H9 (cell line): ENCODE measurements at regions not wholly inside any gene's neighbourhood (a gene's known extent, or its start where the extent isn't known, plus 50 kb on each side); places are given as distances from the start of the nearest gene placed in this dataset.

Source experiments
- DNase-seq: peaks from one replicate; pipeline ENCODE4 v3.0.0-alpha.2; 2017
- H2AFZ ChIP-seq: one replicate; pipeline ENCODE4 v1.6.1; 2013; ENCODE audit warnings: mild to moderate bottlenecking, low read length, control low read depth, moderate library complexity
- H2AK5ac ChIP-seq: 2 replicates; pipeline ENCODE4 v1.6.1; 2013; ENCODE audit warnings: low read length, control low read depth, mixed read lengths; ENCODE audit not compliant: insufficient read length
- H2BK120ac ChIP-seq: one replicate; pipeline ENCODE4 v1.6.1; 2013; ENCODE audit warnings: low read depth, mild to moderate bottlenecking, low read length, control low read depth, inconsistent platforms; ENCODE audit not compliant: poor library complexity, severe bottlenecking
- H2BK12ac ChIP-seq: 2 replicates; pipeline ENCODE4 v1.6.1; 2013; ENCODE audit warnings: low read length, control low read depth, mixed read lengths, low read depth; ENCODE audit not compliant: insufficient read length
- H2BK15ac ChIP-seq: 2 replicates; pipeline ENCODE4 v1.6.1; 2013; ENCODE audit warnings: low read depth, low read length, control low read depth
- H2BK20ac ChIP-seq: one replicate; pipeline ENCODE4 v1.6.1; 2013; ENCODE audit warnings: low read depth, mild to moderate bottlenecking, low read length, control low read depth, inconsistent platforms; ENCODE audit not compliant: poor library complexity, severe bottlenecking
- H2BK5ac ChIP-seq: 2 replicates; pipeline ENCODE4 v1.6.1; 2013; ENCODE audit warnings: low read length, control low read depth, mixed read lengths; ENCODE audit not compliant: insufficient read length
- H3K14ac ChIP-seq: 2 replicates; pipeline ENCODE4 v1.6.1; 2013; ENCODE audit warnings: low read length, control low read depth; ENCODE audit not compliant: insufficient read depth
- H3K18ac ChIP-seq: 2 replicates; pipeline ENCODE4 v1.6.1; 2013; ENCODE audit warnings: low read depth, mild to moderate bottlenecking, mixed read lengths, low read length, control low read depth; ENCODE audit not compliant: insufficient read length
- H3K23ac ChIP-seq: 2 replicates; pipeline ENCODE4 v1.6.1; 2013; ENCODE audit warnings: low read length, control low read depth, mixed read lengths, low read depth; ENCODE audit not compliant: insufficient read length
- H3K23me2 ChIP-seq: 2 replicates; pipeline ENCODE4 v1.6.1; 2013; ENCODE audit warnings: low read depth, mild to moderate bottlenecking, mixed read lengths, low read length, control low read depth; ENCODE audit not compliant: insufficient read length, poor library complexity, severe bottlenecking
- H3K27ac ChIP-seq: 2 replicates; pipeline ENCODE4 v1.5.1; 2013; ENCODE audit warnings: low read length, control low read depth, mixed read lengths, low read depth; ENCODE audit not compliant: insufficient read length
- H3K27me3 ChIP-seq: 2 replicates; pipeline ENCODE4 v1.6.1; 2013; ENCODE audit warnings: low read length, control low read depth, inconsistent platforms; ENCODE audit not compliant: insufficient read depth
- H3K4ac ChIP-seq: 2 replicates; pipeline ENCODE4 v1.6.1; 2013; ENCODE audit warnings: low read depth, mild to moderate bottlenecking, control low read depth, inconsistent platforms, low read length, moderate library complexity
- H3K4me1 ChIP-seq: 2 replicates; pipeline ENCODE4 v1.6.1; 2013; ENCODE audit warnings: low read length, control low read depth, inconsistent platforms; ENCODE audit not compliant: insufficient read depth
- H3K4me2 ChIP-seq: 2 replicates; pipeline ENCODE4 v1.6.1; 2013; ENCODE audit warnings: low read length, control low read depth, mixed read lengths; ENCODE audit not compliant: insufficient read length, insufficient read depth
- H3K56ac ChIP-seq: 2 replicates; pipeline ENCODE4 v1.6.1; 2013; ENCODE audit warnings: low read depth, mild to moderate bottlenecking, mixed read lengths, low read length, control low read depth; ENCODE audit not compliant: insufficient read length
- H3K79me1 ChIP-seq: 2 replicates; pipeline ENCODE4 v1.6.1; 2013; ENCODE audit warnings: low read depth, mild to moderate bottlenecking, moderate library complexity, low read length, control low read depth, inconsistent platforms; ENCODE audit not compliant: insufficient read depth, poor library complexity, severe bottlenecking
- H3K79me2 ChIP-seq: 2 replicates; pipeline ENCODE4 v1.6.1; 2013; ENCODE audit warnings: low read length, control low read depth, inconsistent platforms; ENCODE audit not compliant: insufficient read depth
- H3K9ac ChIP-seq: 2 replicates; pipeline ENCODE4 v1.6.1; 2013; ENCODE audit warnings: low read length, control low read depth, mixed read lengths; ENCODE audit not compliant: insufficient read length; ENCODE audit errors: extremely low read depth
- H3K9me3 ChIP-seq: one replicate; pipeline ENCODE4 v1.6.1; 2013; ENCODE audit warnings: low read depth, low read length, inconsistent platforms; ENCODE audit not compliant: control insufficient read depth
- H3T11ph ChIP-seq: one replicate; pipeline ENCODE4 v1.6.1; 2013; ENCODE audit warnings: mild to moderate bottlenecking, low read length, control low read depth, inconsistent platforms
- H4K20me1 ChIP-seq: one replicate; pipeline ENCODE4 v1.6.1; 2013; ENCODE audit not compliant: control insufficient read depth, insufficient read length, insufficient read depth
- H4K5ac ChIP-seq: 2 replicates; pipeline ENCODE4 v1.6.1; 2013; ENCODE audit warnings: low read depth, mild to moderate bottlenecking, mixed read lengths, low read length, control low read depth; ENCODE audit not compliant: insufficient read length
- H4K8ac ChIP-seq: replicated peaks from 2 replicates; pipeline ENCODE4 v1.6.1; 2013; ENCODE audit warnings: low read length, control low read depth, mixed read lengths, low read depth; ENCODE audit not compliant: insufficient read length
- H4K91ac ChIP-seq: 2 replicates; pipeline ENCODE4 v1.6.1; 2013; ENCODE audit warnings: low read depth, mild to moderate bottlenecking, moderate library complexity, mixed read lengths, low read length, control low read depth; ENCODE audit not compliant: insufficient read length
- H3K27ac Mint-ChIP-seq, 3 experiments: 2 replicates in 2 of 3; 3 replicates in 1 of 3; pipeline ENCODE4 v1.8.0; 2020 to 2021; ENCODE audit warnings: mixed read lengths in 3 of 3, mild to moderate bottlenecking in 1 of 3, moderate library complexity in 1 of 3
- H3K27me3 Mint-ChIP-seq: 2 replicates; pipeline ENCODE4 v1.8.0; 2021; ENCODE audit warnings: low read depth, mild to moderate bottlenecking, moderate library complexity, mixed read lengths
- H3K36me3 Mint-ChIP-seq, 3 experiments: 2 replicates in 2 of 3; 3 replicates in 1 of 3; pipeline ENCODE4 v1.8.0; 2020 to 2021; ENCODE audit warnings: low read depth in 3 of 3, mixed read lengths in 3 of 3; ENCODE audit not compliant: insufficient read depth in 1 of 3
- H3K4me1 Mint-ChIP-seq, 2 experiments: 2 replicates each; pipeline ENCODE4 v1.8.0; 2020; ENCODE audit warnings: mixed read lengths in 2 of 2
- H3K4me3 Mint-ChIP-seq, 2 experiments: 2 replicates in 1 of 2; 3 replicates in 1 of 2; pipeline ENCODE4 v1.8.0; 2020 to 2021; ENCODE audit warnings: mild to moderate bottlenecking in 2 of 2, mixed read lengths in 2 of 2, moderate library complexity in 1 of 2
- H3K9me3 Mint-ChIP-seq, 2 experiments: 2 replicates in 1 of 2; 3 replicates in 1 of 2; pipeline ENCODE4 v1.8.0; 2020; ENCODE audit warnings: mild to moderate bottlenecking in 2 of 2, mixed read lengths in 2 of 2, moderate library complexity in 1 of 2
- CTCF ChIP-seq: fragments of 200-600 bp; sonication (generic); conservative IDR thresholded peaks from 3 replicates; pipeline ENCODE4 v1.8.0; 2021; ENCODE audit warnings: antibody characterized with exemption, mild to moderate bottlenecking
- WGBS: extraction: QIAGEN DNeasy Blood & Tissue Kit; methylation state at CpG from one replicate; pipeline ENCODE4 v1.1.7; 2013; ENCODE audit warnings: missing lambda C conversion rate, low lambda C conversion rate, mixed read lengths; ENCODE audit not compliant: insufficient read length; ENCODE audit errors: extremely low coverage; 5-methylcytosine and 5-hydroxymethylcytosine counted together

DNA sequence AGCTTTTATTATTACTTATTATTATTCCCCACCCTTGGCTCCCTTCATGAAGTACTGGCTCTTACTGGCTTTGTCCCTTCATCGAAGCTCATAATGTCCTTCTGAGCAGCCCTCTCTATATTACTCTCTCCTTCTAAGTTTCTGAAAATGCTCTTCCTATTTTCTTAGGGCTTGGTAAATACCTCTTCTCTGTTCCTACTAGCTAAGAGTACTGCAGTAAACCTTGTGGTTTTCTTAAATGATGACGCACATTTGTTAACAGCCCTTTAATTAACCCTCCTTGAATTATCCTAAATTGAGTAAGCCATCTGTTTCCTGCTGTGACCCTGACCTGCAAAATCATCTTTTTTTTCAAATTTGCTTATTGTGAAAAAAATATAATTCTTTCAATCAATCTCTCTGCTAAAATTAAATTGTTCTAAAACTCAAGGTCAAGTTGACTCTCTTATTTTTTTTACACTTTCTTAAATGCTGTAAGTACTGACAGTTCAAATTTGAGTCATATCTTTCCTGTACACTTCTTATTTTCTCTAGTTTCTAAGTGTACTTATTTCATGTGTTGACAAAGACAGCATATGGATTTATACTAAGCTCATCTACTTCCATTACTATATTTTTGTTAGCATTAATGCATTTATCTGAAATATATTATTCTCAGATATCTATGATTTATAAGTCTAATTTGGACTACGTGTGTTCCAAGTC lies 148.9 kb downstream of the ADAM29 start:
- Histone ChIP-seq H3K9me3 (no peaks in the 10 kb centered on the region), H3K79me2 (no peaks in the 10 kb centered on the region), H3K14ac (no peak overlapping the region), H2AK5ac (no peak overlapping the region), H3K56ac (no peak overlapping the region), H3K27ac (no peak overlapping the region), H3T11ph (no peak overlapping the region), H3K23ac (no peak overlapping the region), H2BK120ac (no peak overlapping the region), H3K4me2 (no peak overlapping the region), H2BK12ac (no peak overlapping the region), H3K9ac (no peak overlapping the region), H3K27me3 (no peaks in the 10 kb centered on the region), H4K5ac (no peak overlapping the region), H2BK5ac (no peak overlapping the region), H4K91ac (no peak overlapping the region), H3K4me1 (no peaks in the 10 kb centered on the region), H2BK20ac (no peak overlapping the region), H3K23me2 (no peaks in the 10 kb centered on the region), H3K4ac (no peak overlapping the region), H4K8ac (no peak overlapping the region), H4K20me1 (no peaks in the 10 kb centered on the region), H3K79me1 (no peaks in the 10 kb centered on the region), H2AFZ (no peak overlapping the region), H3K18ac (no peak overlapping the region), H2BK15ac (no peak overlapping the region)
- no peak for TF ChIP-seq CTCF
- peaks cover 0 to 4% of the 10 kb centered on the region in 2 experiments; a peak in 1 of 5 replicates for H3K9me3 Mint-ChIP-seq
- no peaks in the 10 kb centered on the region for H3K27me3 Mint-ChIP-seq
- no peak overlapping the region for H3K4me3 Mint-ChIP-seq
- peaks cover 18 to 19% of the 10 kb centered on the region in 2 experiments for H3K4me1 Mint-ChIP-seq
- DNase-seq: no peak
- H3K27ac Mint-ChIP-seq: no peak overlapping the region; a peak in 1 of 7 replicates
- H3K36me3 Mint-ChIP-seq: peaks cover 0 to 1% (median 0%) of the 10 kb centered on the region in 3 experiments; a peak in 1 of 7 replicates
- no CpG with 5 or more reads among the region's 3 CpGs for WGBS
